Upper lobe of left lung (tissue), 4 donors: ENCODE measurements at regions not wholly inside any gene's neighbourhood (a gene's known extent, or its start where the extent isn't known, plus 50 kb on each side); places are given as distances from the start of the nearest gene placed in this dataset.
"Not testable (repeated sequence)": the region's sequence is repeated elsewhere in the genome, so short reads cannot be mapped to it uniquely, and the experiment has no call there.

Experiments used
- POLR2A ChIP-seq, 4 donors: fragments of 450-650 bp; IDR thresholded peaks; one replicate each; pipeline ENCODE4 v1.5.1; 2016 to 2017; ENCODE audit warnings: antibody characterized with exemption in 4 of 4, mild to moderate bottlenecking in 2 of 4
- POLR2AphosphoS5 ChIP-seq, 2 donors: sonication (generic); formaldehyde crosslinking; IDR thresholded peaks; one replicate each; pipeline ENCODE4 v1.5.1; 2017; ENCODE audit warnings: antibody characterized with exemption in 2 of 2
- TF ChIP-seq, protein P1 (sequence below), 6 experiments: fragments of 450-650 bp in 4 of 6; fragments of 200-600 bp in 2 of 6; sonication (generic) in 2 of 6; IDR thresholded peaks; one replicate each; pipeline ENCODE4 v1.5.1; 2016 to 2019; ENCODE audit warnings: antibody characterized with exemption in 6 of 6

- TF ChIP-seq, protein P1, sequence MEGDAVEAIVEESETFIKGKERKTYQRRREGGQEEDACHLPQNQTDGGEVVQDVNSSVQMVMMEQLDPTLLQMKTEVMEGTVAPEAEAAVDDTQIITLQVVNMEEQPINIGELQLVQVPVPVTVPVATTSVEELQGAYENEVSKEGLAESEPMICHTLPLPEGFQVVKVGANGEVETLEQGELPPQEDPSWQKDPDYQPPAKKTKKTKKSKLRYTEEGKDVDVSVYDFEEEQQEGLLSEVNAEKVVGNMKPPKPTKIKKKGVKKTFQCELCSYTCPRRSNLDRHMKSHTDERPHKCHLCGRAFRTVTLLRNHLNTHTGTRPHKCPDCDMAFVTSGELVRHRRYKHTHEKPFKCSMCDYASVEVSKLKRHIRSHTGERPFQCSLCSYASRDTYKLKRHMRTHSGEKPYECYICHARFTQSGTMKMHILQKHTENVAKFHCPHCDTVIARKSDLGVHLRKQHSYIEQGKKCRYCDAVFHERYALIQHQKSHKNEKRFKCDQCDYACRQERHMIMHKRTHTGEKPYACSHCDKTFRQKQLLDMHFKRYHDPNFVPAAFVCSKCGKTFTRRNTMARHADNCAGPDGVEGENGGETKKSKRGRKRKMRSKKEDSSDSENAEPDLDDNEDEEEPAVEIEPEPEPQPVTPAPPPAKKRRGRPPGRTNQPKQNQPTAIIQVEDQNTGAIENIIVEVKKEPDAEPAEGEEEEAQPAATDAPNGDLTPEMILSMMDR (IDR thresholded peaks at IDR 0.05) = not testable (repeated sequence)
- not testable (repeated sequence) for TF ChIP-seq POLR2A, POLR2AphosphoS5 (IDR thresholded peaks at IDR 0.05)
These were observed 891.7 kb upstream of the CDH10 start for GRCh38 chr5:25536461-25536860.
